Medulla oblongata (tissue), 1 donor: ENCODE measurements at regions not wholly inside any gene's neighbourhood (a gene's known extent, or its start where the extent isn't known, plus 50 kb on each side); places are given as distances from the start of the nearest gene placed in this dataset.
A peak's percentile ranks its signal among the peaks of the same experiment; 100 is the strongest.

Experiments used
- DNase-seq: peaks from one replicate; pipeline ENCODE4 v3.0.0-alpha.2; 2015; ENCODE audit errors: extremely low spot score

- no peak for DNase-seq
Measured at GRCh38 chr7:138169441-138169851, 93.2 kb downstream of the AKR1D1 start.

DNA sequence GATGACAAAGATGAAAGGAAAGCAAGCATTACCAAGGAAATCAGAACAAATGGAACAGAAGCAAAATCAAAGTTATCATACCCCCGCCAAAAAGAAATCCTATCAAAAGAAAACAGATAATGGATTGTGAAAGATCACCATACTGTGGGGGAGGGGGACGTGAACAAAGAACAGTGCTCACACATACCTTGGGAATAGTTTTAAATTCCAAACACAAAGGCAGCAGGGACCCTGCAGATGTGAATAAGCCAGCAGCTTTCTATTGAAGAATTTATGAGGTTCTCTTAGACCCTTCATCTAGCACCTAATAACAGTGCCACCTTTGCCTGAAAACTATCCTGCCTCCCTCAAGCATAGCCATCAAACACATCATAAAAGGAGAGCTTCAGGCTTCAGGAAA is 94.0 kb downstream of the AKR1D1 start:
- no peak for DNase-seq

DNA sequence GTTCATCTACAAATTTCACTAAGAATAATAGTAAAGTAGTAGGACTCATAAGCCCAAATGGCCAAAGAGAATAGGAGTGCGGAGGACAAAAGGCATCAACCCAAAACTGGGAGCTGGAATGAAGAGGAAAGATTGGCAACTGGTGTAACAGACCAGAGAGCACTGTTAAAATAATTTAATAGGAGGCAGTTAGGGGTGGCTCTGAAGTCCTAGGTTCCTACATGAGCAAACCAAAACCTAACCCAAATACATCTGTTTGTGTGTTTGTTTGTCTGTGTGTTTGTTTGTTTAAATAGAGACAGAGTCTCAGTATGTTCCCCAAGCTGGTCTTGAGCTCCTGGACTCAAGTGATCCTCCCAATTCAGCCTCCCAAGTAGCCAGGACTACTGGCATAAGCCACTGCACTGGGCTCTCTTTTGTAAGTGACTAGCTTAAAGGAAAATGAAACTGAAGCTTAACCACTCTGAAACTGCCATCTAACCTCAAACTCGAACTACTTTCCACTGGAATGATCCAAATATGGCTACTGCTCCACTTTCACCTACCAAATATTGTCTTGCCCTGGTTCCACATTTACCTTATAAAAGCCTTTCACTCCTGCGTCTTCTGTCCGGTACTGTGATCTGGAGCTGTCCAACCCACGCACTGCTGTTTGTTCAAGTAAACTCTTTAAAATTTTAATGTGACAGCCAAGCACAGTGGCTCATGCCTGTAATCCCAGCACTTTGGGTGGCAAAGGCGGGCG is 94.9 kb downstream of the AKR1D1 start:
- no peak for DNase-seq

DNA sequence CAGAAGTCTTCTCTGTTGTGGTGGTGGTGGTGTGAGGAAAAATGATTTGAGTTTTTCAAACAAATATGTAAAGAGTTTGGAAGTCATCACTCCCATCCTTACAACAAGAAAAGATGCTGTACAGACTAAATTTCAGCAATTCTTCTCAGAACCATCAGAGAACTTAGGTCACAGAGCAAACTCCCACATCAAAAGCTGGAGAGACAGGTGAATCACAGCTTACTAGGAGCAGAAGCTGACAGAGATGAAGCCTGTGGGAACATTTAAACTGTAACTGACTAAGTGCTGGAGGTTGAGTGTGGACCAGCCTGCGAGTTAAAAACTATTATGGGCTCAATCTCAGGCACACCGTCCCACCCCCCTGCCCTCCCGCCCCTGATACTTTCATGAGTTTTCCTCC is 97.3 kb downstream of the AKR1D1 start:
- no peak for DNase-seq

- DNase-seq: no peak
Measured at GRCh38 chr7:138176060-138176459, 99.8 kb downstream of the AKR1D1 start.

- DNase-seq: no peak
Measured at GRCh38 chr7:138184191-138184590, 107.9 kb downstream of the AKR1D1 start.

DNA sequence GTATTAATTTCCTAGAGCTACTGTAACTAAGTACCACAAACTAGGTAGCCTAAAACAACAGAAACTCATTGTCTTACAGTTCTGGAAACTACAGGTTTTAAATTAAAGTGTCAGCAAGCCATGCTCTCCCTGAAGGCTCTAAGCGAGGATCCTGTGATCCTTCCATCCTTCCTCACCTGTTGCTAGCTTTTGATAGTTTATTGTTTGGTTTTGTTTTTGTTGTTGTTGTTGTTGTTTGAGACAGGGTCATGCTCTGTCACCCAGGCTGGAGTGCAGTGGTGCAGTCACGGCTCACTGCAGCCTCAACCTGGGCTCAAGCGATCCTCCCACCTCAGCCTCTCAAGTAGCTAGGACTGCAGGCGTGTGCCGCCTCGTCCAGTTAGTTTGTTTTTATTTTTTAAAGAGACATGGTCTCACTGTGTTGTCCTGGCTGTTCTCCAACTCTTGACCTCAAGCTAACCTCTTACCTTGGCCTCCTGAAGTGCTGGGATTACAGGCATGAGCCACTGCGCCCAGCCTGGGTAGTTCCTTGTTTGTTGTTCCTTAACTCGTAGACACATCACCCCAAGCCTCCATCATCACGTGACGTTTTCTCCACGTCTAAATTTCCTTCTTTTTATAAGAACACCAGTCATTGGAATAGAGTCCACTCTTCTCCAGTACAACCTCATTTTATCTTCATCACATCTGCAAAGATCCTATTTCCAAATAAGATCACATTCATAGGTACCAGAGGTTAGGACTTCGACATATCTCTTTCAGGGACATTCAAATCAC is 109.1 kb downstream of the AKR1D1 start:
- DNase-seq: no peak

DNA sequence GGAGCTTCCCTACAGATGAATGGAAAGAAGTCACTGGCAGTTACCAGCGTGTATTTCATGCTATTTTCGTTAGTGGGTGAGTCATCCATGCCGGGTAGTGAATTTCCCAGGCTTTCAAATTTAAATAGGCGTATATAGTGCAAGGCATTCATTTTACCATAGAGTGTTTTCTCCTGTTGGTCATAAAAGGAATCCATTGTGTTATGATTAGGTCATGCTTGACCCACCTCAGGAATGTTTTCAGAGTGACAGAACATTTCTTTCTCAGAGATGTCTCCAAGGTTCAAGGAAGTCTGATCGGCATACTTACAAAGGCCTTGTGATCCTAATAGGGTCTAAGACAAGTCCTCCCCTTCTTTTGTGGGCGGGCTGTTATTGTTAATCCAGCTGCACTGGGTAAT is 110.7 kb downstream of the AKR1D1 start:
- DNase-seq: no peak

GRCh38 chr7:138188290-138188858 is 112.1 kb downstream of the AKR1D1 start:
- DNase-seq: no peak

DNA sequence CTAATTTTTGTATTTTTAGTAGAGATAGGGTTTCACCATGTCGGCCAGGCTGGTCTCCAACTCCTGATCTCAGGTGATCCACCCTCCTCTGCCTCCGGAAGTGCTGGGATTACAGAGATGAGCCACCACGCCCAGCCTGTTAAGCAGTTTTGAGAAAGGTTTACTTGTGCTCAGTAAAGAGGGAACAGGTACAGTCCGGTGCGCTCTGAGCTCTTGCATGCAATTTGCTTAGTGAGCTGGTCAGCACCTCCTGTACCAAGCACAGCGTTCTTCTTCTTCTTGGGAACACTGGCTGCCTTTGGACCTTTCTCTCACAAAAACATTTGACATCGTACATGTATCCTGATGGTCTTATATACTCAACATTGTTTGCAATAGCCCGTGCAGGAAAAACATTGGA is 118.3 kb downstream of the AKR1D1 start:
- no peak for DNase-seq

DNA sequence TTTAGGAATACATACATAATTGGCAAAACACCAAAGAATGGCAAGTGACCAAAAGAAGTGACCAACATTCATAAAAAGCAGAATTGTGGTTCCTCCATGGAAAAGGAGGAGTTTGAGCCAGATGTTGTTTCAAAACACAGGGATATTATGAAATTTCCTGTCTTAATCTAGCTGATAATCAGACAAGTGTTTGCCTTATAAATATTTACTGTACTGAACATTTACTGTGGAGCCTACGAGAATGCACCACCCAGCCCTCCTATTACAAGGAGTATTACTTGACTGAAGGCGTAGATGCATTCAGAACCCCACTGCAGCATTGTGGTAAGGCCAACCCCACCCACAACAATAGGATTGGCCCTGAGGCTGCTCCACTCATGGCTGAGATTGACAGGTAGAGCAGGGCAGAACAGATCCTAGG is 118.9 kb downstream of the AKR1D1 start:
- no peak for DNase-seq

DNA sequence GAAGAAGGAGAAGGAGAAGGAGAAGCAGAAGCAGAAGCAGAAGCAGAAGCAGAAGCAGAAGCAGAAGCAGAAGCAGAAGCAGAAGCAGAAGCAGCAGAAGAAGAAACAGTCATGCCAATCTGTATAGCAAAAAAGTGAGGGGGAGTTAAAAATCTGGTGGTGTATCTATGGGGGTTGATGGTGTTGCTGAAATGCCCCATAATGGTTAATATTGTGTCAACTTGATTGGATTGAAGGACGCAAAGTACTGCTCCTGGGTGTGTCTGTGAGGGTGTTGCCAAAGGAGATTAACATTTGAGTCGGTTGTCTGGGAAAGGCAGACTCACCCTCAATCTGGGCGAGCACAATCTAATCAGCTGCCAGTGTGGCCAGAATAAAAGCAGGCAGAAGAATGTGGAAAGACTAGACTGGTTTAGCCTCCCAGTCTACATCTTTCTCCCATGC is 120.3 kb downstream of the AKR1D1 start:
- DNase-seq: peak; percentile 24

DNA sequence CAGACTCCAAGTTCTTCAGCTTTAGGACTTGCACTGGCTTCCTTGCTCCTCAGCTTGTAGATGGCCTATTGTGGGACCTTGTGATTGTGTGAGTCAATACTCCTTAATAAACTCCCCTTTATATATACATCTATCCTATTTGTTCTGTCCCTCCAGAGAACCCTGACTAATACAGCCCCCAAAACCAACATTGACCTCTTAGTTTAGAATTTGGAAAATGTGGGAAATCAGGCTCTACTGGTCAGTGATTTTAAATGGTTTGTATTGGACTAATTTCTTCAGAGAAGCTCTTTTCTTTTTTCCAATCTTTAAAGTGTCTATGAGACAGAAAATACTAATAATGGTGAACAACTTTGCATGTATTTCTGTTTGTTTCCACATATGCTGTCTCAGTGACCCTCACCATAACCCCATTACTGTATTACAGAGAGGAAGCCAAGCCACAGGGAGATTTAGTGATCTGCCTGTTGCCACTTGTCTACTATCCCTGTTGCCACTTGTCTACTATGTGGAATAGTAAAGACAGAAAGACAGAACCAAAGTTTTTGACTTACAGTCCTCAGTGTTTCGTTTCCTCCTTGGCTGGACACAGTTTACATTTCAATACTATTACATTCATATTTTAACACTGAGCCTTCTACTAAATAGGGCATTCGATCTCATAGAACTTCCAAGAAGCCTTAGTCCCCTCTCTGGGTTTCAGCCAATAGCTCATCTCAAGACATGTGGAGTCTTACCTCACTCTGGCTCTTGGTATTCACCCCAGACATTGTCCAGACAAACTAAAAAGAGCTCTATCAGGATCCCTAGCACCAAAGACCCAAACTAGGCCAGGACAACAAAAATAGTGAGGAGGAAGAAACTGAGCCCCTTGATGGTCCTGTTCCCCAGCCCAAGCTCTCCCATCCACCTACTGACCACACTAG is 121.0 kb downstream of the AKR1D1 start:
- no peak for DNase-seq

GRCh38 chr7:138204285-138204981 is 128.2 kb downstream of the AKR1D1 start:
- DNase-seq: no peak

GRCh38 chr7:138204982-138205298 is 128.7 kb downstream of the AKR1D1 start:
- DNase-seq: no peak

- no peak for DNase-seq
Measured at GRCh38 chr7:138205614-138206150, 129.4 kb downstream of the AKR1D1 start.

DNA sequence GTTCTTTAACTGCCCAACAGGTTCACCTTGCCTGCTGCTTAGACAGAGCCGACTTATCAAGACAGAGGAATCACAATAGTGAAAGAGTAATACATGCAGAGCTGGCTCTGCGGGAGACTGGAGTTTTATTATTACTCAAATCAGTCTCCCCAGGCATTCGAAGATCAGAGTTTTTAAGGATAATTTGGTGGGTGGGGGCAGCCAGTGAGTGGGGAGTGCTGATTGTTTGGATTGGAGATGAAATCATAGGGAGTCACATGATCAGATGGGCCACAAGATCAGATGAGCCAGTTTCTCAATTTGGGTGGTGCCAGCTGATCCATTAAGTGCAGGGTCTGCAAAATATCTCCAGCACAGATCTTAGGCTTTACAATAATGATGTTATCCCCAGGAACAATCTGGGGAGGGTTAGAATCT is 131.3 kb downstream of the AKR1D1 start:
- DNase-seq: no peak

- DNase-seq: no peak
Measured at GRCh38 chr7:138208142-138208570, 131.9 kb downstream of the AKR1D1 start.

- no peak for DNase-seq
Measured at GRCh38 chr7:138208864-138209263, 132.6 kb downstream of the AKR1D1 start.

DNA sequence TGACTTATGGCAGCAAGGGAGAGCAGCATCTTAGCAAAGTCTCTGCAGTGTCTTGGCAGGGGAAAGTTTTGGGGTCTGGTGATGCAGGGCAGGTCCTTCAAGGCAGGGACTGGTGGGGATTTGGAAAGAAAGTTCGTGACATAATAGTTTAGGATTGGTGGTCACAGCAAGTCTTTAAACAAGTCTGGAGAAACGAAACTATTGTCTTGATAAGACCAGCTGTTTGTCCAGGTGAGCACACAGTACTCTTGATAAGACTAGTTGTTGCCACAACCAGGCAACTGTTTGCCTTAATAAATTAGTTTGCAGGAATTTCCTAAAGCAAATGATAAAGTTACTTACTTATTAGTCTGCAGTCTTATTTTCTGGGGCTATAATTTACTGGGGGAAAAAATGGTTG is 136.1 kb downstream of the AKR1D1 start:
- DNase-seq: no peak

DNA sequence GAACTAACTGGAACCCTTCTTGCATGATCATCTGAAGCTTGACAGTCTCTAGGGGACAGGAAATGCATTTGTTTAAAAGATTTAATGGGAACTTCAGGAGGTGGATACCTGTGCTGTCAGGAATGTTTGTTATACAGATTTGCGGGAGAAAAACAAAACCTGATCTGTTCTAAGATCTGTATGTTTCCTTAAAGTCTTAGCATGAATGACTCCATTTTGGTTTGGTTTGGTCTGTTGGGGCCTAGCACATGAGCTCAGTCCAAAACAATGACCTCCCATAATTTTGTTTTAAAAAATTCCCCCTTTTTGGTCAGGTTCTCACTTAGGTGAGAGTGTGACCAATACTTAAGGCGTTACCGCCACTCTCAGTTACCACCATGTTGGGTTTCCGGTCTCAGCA is 138.7 kb downstream of the AKR1D1 start:
- DNase-seq: no peak
